Astrocyte of the spinal cord (primary cell): ENCODE measurements at regions not wholly inside any gene's neighbourhood (a gene's known extent, or its start where the extent isn't known, plus 50 kb on each side); places are given as distances from the start of the nearest gene placed in this dataset.

Experiments used
- DNase-seq: peaks from one replicate; pipeline ENCODE4 v3.0.0; 2011; ENCODE audit warnings: low read depth, low spot score
- H3K4me3 ChIP-seq: 2 replicates; pipeline ENCODE4 v1.5.1; 2011; ENCODE audit warnings: low read depth, mild to moderate bottlenecking, low read length, moderate library complexity
- in situ Hi-C: cut with HindIII; loops from 2 replicates; pipeline ENCODE4 v1.10.0; 2017; ENCODE audit warnings: low sequenced_read_pairs
- TF ChIP-seq, protein P1 (sequence below): IDR thresholded peaks from 2 replicates; pipeline ENCODE4 v1.5.1; 2012; ENCODE audit warnings: low read depth, mild to moderate bottlenecking, low read length, inconsistent platforms

DNA sequence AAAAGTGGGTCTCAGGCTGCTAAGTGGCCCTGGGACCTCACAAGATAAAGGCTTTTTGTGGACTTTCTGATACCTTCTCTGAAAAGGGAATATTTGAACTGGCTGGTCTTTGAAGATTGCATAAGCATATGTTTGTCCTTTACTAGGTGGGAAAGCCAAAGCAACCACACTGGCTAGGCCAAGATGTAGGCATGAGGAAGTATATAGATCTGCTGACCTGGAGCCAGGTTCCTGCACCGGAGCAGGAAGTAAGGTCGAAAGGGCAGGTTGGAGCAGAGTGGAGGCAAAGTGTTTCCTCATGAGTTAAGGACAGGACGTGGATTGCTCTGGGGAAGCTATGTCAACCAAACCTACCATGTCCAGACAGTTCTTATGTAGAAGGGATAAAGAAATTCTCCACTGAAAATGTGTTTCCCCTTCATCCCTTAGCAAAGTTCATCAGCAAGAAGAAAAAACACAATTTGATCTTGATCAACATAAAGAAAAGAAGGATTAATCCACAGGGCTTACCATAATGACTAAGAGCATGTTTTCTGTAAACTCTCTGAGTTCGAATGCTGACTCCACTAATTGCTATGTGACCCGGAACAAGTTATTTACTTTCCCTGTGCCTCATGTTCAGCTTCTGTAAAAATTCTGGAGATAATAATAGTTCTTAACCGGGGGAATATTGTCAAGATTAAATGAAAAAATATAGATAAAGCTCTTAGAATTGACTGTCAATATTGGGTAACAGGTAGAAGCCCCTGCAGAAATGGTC lies 156.1 kb upstream of the SRD5A2 start:
- TF ChIP-seq, protein P1, sequence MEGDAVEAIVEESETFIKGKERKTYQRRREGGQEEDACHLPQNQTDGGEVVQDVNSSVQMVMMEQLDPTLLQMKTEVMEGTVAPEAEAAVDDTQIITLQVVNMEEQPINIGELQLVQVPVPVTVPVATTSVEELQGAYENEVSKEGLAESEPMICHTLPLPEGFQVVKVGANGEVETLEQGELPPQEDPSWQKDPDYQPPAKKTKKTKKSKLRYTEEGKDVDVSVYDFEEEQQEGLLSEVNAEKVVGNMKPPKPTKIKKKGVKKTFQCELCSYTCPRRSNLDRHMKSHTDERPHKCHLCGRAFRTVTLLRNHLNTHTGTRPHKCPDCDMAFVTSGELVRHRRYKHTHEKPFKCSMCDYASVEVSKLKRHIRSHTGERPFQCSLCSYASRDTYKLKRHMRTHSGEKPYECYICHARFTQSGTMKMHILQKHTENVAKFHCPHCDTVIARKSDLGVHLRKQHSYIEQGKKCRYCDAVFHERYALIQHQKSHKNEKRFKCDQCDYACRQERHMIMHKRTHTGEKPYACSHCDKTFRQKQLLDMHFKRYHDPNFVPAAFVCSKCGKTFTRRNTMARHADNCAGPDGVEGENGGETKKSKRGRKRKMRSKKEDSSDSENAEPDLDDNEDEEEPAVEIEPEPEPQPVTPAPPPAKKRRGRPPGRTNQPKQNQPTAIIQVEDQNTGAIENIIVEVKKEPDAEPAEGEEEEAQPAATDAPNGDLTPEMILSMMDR: no peak
- no peak for DNase-seq
- no peak overlapping the region for H3K4me3 ChIP-seq
- in situ Hi-C loops: no loop called here

- in situ Hi-C loops: no loop called here
- TF ChIP-seq, protein P1: no peak
- no peak for DNase-seq
- no peak overlapping the region for H3K4me3 ChIP-seq
These were observed 155.0 kb upstream of the SRD5A2 start for GRCh38 chr2:31735716-31736115.

DNA sequence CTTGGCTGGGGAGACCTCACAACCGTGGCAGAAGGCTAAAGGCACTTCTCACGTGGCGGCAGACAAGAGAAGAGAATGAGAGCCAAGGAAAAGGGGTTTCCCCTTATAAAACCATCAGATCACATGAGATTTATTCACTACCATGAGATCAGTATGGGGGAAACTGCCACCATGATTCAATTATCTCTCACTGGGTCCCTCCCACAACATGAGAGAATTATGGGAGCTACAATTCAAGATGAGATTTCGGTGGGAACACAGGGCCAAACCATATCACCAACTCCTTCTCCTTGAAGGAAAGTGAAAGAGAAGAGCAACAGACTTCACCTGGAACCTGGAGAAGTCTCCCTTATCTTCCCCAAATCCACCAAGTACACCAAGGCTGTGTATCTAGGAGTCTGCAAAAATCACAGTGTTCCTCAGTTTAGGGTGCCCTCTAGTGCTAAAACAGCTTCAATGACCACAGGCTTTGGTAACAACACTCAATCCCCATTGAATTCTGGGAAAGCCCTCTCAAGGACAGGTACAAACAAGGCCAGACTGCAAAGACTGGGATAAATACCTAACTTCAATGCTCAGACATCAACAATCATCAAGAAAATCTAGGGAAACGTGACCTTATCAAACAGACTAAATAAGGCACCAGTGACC lies 148.8 kb upstream of the SRD5A2 start:
- no peak overlapping the region for H3K4me3 ChIP-seq
- TF ChIP-seq, protein P1: no peak
- DNase-seq: no peak
- in situ Hi-C loops: no loop called here

DNA sequence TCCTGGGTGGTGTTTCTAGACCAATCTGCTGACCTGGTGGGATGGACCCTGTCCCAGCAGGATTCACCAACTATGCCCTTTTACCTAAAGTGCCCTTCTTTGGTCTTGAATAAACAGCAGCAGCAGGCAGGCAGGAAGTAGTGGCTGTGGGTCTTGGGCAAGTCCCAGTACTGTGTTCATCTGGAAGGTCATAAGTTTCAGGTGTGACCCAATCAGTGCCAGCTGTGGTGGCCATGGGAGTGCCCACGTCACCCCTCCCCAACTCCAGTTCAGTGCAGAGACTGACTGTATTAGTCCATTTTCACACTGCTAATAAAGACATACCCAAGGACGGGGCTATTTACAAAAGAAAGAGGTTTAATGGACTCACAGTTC lies 148.3 kb upstream of the SRD5A2 start:
- H3K4me3 ChIP-seq: no peak overlapping the region
- no peak for DNase-seq
- TF ChIP-seq, protein P1: no peak
- in situ Hi-C loops: no loop called here

- DNase-seq: no peak
- TF ChIP-seq, protein P1: no peak
- in situ Hi-C loops: no loop called here
- H3K4me3 ChIP-seq: no peak overlapping the region
These were observed 147.8 kb upstream of the SRD5A2 start for GRCh38 chr2:31728406-31729064.

DNA sequence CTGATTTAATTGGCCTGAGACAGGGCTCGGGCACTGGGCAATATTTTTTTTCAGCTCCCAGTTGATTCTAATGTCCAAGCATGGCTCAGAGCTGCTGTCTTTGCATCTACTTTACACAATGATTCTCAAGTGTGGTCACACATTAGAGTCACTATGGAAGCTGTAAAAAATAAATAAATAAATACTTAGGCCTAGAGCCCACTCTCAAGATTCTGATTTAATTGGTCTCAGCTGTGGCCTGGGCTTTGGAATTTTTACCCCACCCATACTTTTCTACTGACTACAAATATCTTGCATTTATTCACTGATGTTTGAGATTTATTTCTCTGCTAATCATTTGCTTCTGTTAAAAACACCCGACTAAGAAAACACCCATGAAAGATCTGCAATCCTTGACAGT lies 145.7 kb upstream of the SRD5A2 start:
- no peak overlapping the region for H3K4me3 ChIP-seq
- in situ Hi-C loops: no loop called here
- DNase-seq: no peak
- TF ChIP-seq, protein P1: no peak
